ENCODE measurements at regions not wholly inside any gene's neighbourhood (a gene's known extent, or its start where the extent isn't known, plus 50 kb on each side); places are given as distances from the start of the nearest gene placed in this dataset.

- Mint-ChIP-seq H3K4me1 (ENCODE audit: low read depth) (no peaks in the 10 kb centered on the region), H3K27ac (no peak overlapping the region), H3K36me3 (ENCODE audit: low read depth) (peaks cover 5% of the 10 kb centered on the region), H3K27me3 (no peaks in the 10 kb centered on the region), H3K4me3 (no peak overlapping the region), H3K9me3 (peaks cover 32% of the 10 kb centered on the region)
- DNase-seq = no peak
Measured at GRCh38 chr6:44761046-44761445, 373.5 kb downstream of the CDC5L start.

GRCh38 chr6:44762496-44762895 lies 375.0 kb downstream of the CDC5L start:
- no peak overlapping the region for H3K4me3 Mint-ChIP-seq
- DNase-seq = no peak
- no peaks in the 10 kb centered on the region for H3K27me3 Mint-ChIP-seq
- H3K27ac Mint-ChIP-seq = no peak overlapping the region
- H3K9me3 Mint-ChIP-seq = peaks cover 32% of the 10 kb centered on the region
- peaks cover 5% of the 10 kb centered on the region for H3K36me3 Mint-ChIP-seq (ENCODE audit: low read depth)
- H3K4me1 Mint-ChIP-seq (ENCODE audit: low read depth) = no peaks in the 10 kb centered on the region

- H3K9me3 Mint-ChIP-seq = no peaks in the 10 kb centered on the region
- no peaks in the 10 kb centered on the region for H3K36me3 Mint-ChIP-seq (ENCODE audit: low read depth)
- H3K27me3 Mint-ChIP-seq = no peaks in the 10 kb centered on the region
- peaks cover 5% of the 10 kb centered on the region for H3K4me1 Mint-ChIP-seq (ENCODE audit: low read depth)
- DNase-seq = no peak
- H3K4me3 Mint-ChIP-seq = no peak overlapping the region
- H3K27ac Mint-ChIP-seq = no peak overlapping the region
Measured at GRCh38 chr6:44771647-44772415, 384.3 kb downstream of the CDC5L start.

GRCh38 chr6:44772838-44773237 lies 385.3 kb downstream of the CDC5L start:
- Mint-ChIP-seq H3K4me1 (ENCODE audit: low read depth) (peaks cover 4% of the 10 kb centered on the region), H3K4me3 (no peak overlapping the region), H3K27ac (no peak overlapping the region), H3K27me3 (no peaks in the 10 kb centered on the region), H3K36me3 (ENCODE audit: low read depth) (no peaks in the 10 kb centered on the region), H3K9me3 (no peaks in the 10 kb centered on the region)
- no peak for DNase-seq

- Mint-ChIP-seq H3K27me3 (no peaks in the 10 kb centered on the region), H3K36me3 (ENCODE audit: low read depth) (no peaks in the 10 kb centered on the region), H3K4me3 (no peak overlapping the region), H3K27ac (no peak overlapping the region), H3K9me3 (no peaks in the 10 kb centered on the region), H3K4me1 (ENCODE audit: low read depth) (peaks cover 2% of the 10 kb centered on the region)
- DNase-seq = no peak
Measured at GRCh38 chr6:44775121-44775520, 387.6 kb downstream of the CDC5L start.

GRCh38 chr6:44776344-44776743 lies 388.8 kb downstream of the CDC5L start:
- Mint-ChIP-seq H3K27me3 (no peaks in the 10 kb centered on the region), H3K27ac (no peak overlapping the region), H3K9me3 (no peaks in the 10 kb centered on the region), H3K36me3 (ENCODE audit: low read depth) (no peaks in the 10 kb centered on the region), H3K4me3 (no peak overlapping the region), H3K4me1 (ENCODE audit: low read depth) (no peaks in the 10 kb centered on the region)
- DNase-seq = no peak

GRCh38 chr6:44778513-44778912 lies 391.0 kb downstream of the CDC5L start:
- Mint-ChIP-seq H3K9me3 (no peaks in the 10 kb centered on the region), H3K27ac (no peak overlapping the region), H3K4me1 (ENCODE audit: low read depth) (no peaks in the 10 kb centered on the region), H3K4me3 (no peak overlapping the region), H3K36me3 (ENCODE audit: low read depth) (no peaks in the 10 kb centered on the region), H3K27me3 (no peaks in the 10 kb centered on the region)
- DNase-seq = no peak

All from activated T-cell treated with anti-CD3 and anti-CD28 coated beads, Interleukin-2, amount 50 U/mL, for 24 hours (primary cell).